WTC11 (cell line): ENCODE measurements at regions not wholly inside any gene's neighbourhood (a gene's known extent, or its start where the extent isn't known, plus 50 kb on each side); places are given as distances from the start of the nearest gene placed in this dataset.

Experiments used
- CTCF ChIP-seq: fragments of 200-600 bp; IDR thresholded peaks from 2 replicates; pipeline ENCODE4 v1.8.0; 2022; ENCODE audit warnings: antibody characterized with exemption
- ESRRA ChIP-seq: sonication (generic); formaldehyde crosslinking; IDR thresholded peaks from 2 replicates; pipeline ENCODE4 v1.8.1; 2022; ENCODE audit warnings: mild to moderate bottlenecking, missing genetic modification reagents, borderline replicate concordance
- FOXJ3 ChIP-seq: sonication (generic); formaldehyde crosslinking; IDR thresholded peaks from 2 replicates; pipeline ENCODE4 v1.9.0; 2021; ENCODE audit warnings: missing genetic modification reagents, mild to moderate bottlenecking, borderline replicate concordance
- MLX ChIP-seq: sonication (generic); formaldehyde crosslinking; IDR thresholded peaks from 2 replicates; pipeline ENCODE4 v1.8.1; 2023; ENCODE audit warnings: mild to moderate bottlenecking, missing genetic modification reagents, moderate library complexity
- ZNF121 ChIP-seq: sonication (generic); formaldehyde crosslinking; IDR thresholded peaks from 2 replicates; pipeline ENCODE4 v1.8.0; 2023; ENCODE audit warnings: missing genetic modification reagents
- ZNF396 ChIP-seq: fragments of 250-450 bp; sonication (Bioruptor Pico); IDR thresholded peaks from 2 replicates; pipeline ENCODE4 v1.8.0; 2021; ENCODE audit warnings: mild to moderate bottlenecking, moderate library complexity, borderline replicate concordance
- ZNF423 ChIP-seq: fragments of 250-450 bp; sonication (Bioruptor Pico); IDR thresholded peaks from 2 replicates; pipeline ENCODE4 v2.1.2; 2022; ENCODE audit warnings: mild to moderate bottlenecking, moderate library complexity
- TF ChIP-seq, protein P1 (sequence below): sonication (generic); formaldehyde crosslinking; IDR thresholded peaks from 2 replicates; pipeline ENCODE4 v1.8.1; 2023; ENCODE audit warnings: mild to moderate bottlenecking, missing genetic modification reagents, moderate library complexity
- TF ChIP-seq, protein P2 (sequence below): sonication (generic); formaldehyde crosslinking; IDR thresholded peaks from 2 replicates; pipeline ENCODE4 v1.8.0; 2022; ENCODE audit warnings: mild to moderate bottlenecking, missing genetic modification reagents
- TF ChIP-seq, protein P3 (sequence below): sonication (generic); formaldehyde crosslinking; IDR thresholded peaks from 2 replicates; pipeline ENCODE4 v1.8.0; 2023; ENCODE audit warnings: missing genetic modification reagents
- TF ChIP-seq, protein P4 (sequence below): sonication (generic); formaldehyde crosslinking; IDR thresholded peaks from 2 replicates; pipeline ENCODE4 v1.8.1; 2022; ENCODE audit warnings: mild to moderate bottlenecking, moderate library complexity, missing genetic modification reagents
- TF ChIP-seq, protein P5 (sequence below): sonication (generic); formaldehyde crosslinking; IDR thresholded peaks from 2 replicates; pipeline ENCODE4 v1.8.0; 2022; ENCODE audit warnings: mild to moderate bottlenecking, missing genetic modification reagents

- TF ChIP-seq, protein P1, sequence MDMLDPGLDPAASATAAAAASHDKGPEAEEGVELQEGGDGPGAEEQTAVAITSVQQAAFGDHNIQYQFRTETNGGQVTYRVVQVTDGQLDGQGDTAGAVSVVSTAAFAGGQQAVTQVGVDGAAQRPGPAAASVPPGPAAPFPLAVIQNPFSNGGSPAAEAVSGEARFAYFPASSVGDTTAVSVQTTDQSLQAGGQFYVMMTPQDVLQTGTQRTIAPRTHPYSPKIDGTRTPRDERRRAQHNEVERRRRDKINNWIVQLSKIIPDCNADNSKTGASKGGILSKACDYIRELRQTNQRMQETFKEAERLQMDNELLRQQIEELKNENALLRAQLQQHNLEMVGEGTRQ (CRISPR knock-in tag) = no peak
- TF ChIP-seq CTCF = no peak
- no peak for TF ChIP-seq ZNF423
- TF ChIP-seq, protein P2, sequence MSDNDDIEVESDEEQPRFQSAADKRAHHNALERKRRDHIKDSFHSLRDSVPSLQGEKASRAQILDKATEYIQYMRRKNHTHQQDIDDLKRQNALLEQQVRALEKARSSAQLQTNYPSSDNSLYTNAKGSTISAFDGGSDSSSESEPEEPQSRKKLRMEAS (CRISPR knock-in tag) = no peak
- TF ChIP-seq, protein P3, sequence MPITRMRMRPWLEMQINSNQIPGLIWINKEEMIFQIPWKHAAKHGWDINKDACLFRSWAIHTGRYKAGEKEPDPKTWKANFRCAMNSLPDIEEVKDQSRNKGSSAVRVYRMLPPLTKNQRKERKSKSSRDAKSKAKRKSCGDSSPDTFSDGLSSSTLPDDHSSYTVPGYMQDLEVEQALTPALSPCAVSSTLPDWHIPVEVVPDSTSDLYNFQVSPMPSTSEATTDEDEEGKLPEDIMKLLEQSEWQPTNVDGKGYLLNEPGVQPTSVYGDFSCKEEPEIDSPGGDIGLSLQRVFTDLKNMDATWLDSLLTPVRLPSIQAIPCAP (CRISPR knock-in tag) = no peak
- TF ChIP-seq, protein P4, sequence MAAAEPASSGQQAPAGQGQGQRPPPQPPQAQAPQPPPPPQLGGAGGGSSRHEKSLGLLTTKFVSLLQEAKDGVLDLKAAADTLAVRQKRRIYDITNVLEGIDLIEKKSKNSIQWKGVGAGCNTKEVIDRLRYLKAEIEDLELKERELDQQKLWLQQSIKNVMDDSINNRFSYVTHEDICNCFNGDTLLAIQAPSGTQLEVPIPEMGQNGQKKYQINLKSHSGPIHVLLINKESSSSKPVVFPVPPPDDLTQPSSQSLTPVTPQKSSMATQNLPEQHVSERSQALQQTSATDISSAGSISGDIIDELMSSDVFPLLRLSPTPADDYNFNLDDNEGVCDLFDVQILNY (CRISPR knock-in tag) = no peak
- TF ChIP-seq, protein P5, sequence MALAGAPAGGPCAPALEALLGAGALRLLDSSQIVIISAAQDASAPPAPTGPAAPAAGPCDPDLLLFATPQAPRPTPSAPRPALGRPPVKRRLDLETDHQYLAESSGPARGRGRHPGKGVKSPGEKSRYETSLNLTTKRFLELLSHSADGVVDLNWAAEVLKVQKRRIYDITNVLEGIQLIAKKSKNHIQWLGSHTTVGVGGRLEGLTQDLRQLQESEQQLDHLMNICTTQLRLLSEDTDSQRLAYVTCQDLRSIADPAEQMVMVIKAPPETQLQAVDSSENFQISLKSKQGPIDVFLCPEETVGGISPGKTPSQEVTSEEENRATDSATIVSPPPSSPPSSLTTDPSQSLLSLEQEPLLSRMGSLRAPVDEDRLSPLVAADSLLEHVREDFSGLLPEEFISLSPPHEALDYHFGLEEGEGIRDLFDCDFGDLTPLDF (CRISPR knock-in tag) = no peak
- TF ChIP-seq ESRRA = no peak
- no peak for TF ChIP-seq ZNF121
- no peak for TF ChIP-seq FOXJ3 (CRISPR knock-in tag)
- no peak for TF ChIP-seq MLX (CRISPR knock-in tag)
- no peak for TF ChIP-seq ZNF396
Measured at GRCh38 chr14:43475757-43476156, 1031.3 kb downstream of the FSCB start.
